ENCODE measurements at regions not wholly inside any gene's neighbourhood (a gene's known extent, or its start where the extent isn't known, plus 50 kb on each side); places are given as distances from the start of the nearest gene placed in this dataset.

DNA sequence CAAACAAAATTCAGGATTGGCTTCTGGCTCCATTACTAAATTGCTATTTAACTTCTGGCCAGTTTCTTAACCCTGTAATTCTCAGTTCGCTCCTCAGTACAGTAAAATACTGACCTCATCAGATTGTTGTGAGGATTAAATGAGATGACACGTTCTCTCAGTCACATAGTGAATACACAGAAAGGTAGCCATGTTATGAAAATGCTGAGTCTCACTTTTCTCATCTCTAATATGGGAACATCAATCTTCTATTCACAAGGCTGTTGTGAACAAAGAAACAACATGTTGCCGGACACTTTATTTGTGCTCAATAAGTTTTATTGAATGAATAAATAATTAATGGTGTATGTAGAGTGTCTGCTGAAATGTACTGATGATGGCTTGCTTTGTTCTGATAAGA is 924.5 kb upstream of the GOT2 start:
- Histone ChIP-seq H3K27me3 (ENCODE audit: control insufficient read depth, insufficient read depth, low read length) (no peaks in the 10 kb centered on the region), H3K4me3 (ENCODE audit: low read depth, low read length) (no peak overlapping the region), H3K36me3 (ENCODE audit: control insufficient read depth, insufficient read depth, low read length) (no peaks in the 10 kb centered on the region)
- TF ChIP-seq, protein P1, sequence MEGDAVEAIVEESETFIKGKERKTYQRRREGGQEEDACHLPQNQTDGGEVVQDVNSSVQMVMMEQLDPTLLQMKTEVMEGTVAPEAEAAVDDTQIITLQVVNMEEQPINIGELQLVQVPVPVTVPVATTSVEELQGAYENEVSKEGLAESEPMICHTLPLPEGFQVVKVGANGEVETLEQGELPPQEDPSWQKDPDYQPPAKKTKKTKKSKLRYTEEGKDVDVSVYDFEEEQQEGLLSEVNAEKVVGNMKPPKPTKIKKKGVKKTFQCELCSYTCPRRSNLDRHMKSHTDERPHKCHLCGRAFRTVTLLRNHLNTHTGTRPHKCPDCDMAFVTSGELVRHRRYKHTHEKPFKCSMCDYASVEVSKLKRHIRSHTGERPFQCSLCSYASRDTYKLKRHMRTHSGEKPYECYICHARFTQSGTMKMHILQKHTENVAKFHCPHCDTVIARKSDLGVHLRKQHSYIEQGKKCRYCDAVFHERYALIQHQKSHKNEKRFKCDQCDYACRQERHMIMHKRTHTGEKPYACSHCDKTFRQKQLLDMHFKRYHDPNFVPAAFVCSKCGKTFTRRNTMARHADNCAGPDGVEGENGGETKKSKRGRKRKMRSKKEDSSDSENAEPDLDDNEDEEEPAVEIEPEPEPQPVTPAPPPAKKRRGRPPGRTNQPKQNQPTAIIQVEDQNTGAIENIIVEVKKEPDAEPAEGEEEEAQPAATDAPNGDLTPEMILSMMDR (IDR thresholded peaks at IDR 0.05; ENCODE audit: insufficient read depth, low read length, severe bottlenecking): no peak
- DNase-seq (ENCODE audit: low read depth): no peak
- FAIRE-seq: no peak

DNA sequence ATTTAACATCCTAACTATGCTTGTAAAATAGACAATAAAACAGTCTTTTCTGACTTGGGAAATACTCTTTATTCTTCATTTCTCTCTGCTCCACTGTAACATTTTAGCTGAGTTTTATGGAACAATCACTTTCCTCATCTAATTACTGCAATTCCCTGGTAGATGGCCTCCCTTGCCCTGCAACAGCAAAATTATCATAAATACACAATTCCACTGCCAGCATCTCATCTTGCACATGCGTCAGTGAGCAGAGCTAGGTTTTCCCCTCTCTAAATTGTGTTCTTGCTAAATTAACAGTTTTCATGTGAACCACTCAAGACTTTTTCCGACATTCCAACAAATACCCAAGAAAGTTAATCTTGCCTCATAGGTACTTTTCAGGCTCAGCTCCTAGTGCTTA is 920.9 kb upstream of the GOT2 start:
- Histone ChIP-seq H3K27me3 (ENCODE audit: control insufficient read depth, insufficient read depth, low read length) (no peaks in the 10 kb centered on the region), H3K36me3 (ENCODE audit: control insufficient read depth, insufficient read depth, low read length) (no peaks in the 10 kb centered on the region), H3K4me3 (ENCODE audit: low read depth, low read length) (no peak overlapping the region)
- no peak for DNase-seq (ENCODE audit: low read depth)
- no peak for FAIRE-seq
- TF ChIP-seq, protein P1 (IDR thresholded peaks at IDR 0.05; ENCODE audit: insufficient read depth, low read length, severe bottlenecking): no peak

DNA sequence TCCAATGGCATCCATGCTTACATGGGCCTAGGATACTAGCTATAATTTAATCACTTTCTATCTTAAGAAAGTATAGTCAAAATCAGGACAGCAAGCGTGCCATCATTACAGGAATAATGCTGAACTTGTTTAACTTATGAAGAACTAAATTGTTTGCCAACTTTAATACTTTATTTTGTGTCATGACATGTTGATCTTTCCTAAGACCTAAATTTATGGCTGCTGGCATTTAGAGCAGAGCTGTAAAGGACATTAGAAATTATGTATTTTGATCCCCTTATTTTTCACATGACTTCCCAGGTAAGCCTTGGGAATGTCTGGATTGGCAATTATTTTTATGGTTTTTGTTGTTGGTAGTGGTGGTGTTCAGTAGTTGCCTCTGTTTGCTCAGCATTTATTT is 920.3 kb upstream of the GOT2 start:
- no peak for FAIRE-seq
- no peaks in the 10 kb centered on the region for H3K36me3 ChIP-seq (ENCODE audit: control insufficient read depth, insufficient read depth, low read length)

DNA sequence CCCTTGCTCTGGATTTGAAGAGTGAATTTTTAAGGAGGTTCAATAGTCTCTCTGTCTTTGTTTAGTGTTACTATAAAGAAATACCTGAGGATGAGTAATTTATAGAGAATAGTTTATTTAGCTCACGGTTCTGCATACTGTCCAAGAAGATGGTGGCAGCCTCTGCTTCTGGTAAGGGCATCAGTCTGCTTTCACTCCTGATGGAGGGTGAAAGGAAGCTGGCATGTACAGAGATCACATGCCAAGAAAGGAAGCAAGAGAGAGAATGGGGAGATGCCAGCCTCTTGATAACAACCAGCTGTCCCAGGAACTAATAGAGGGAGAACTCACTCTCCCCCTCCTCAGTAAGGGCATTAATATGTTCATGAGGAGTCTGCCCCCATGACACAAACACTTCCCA is 917.5 kb upstream of the GOT2 start:
- DNase-seq (ENCODE audit: low read depth): no peak
- TF ChIP-seq, protein P1 (IDR thresholded peaks at IDR 0.05; ENCODE audit: insufficient read depth, low read length, severe bottlenecking): no peak
- H3K36me3 ChIP-seq (ENCODE audit: control insufficient read depth, insufficient read depth, low read length): no peaks in the 10 kb centered on the region
- FAIRE-seq: no peak
- H3K4me3 ChIP-seq (ENCODE audit: low read depth, low read length): no peak overlapping the region
- H3K27me3 ChIP-seq (ENCODE audit: control insufficient read depth, insufficient read depth, low read length): no peaks in the 10 kb centered on the region

More for the DNA sequence above, 920.3 kb upstream of the GOT2 start:
- no peak for DNase-seq (ENCODE audit: low read depth)
- H3K4me3 ChIP-seq (ENCODE audit: low read depth, low read length): no peak overlapping the region
- TF ChIP-seq, protein P1 (IDR thresholded peaks at IDR 0.05; ENCODE audit: insufficient read depth, low read length, severe bottlenecking): no peak
- no peaks in the 10 kb centered on the region for H3K27me3 ChIP-seq (ENCODE audit: control insufficient read depth, insufficient read depth, low read length)

DNA sequence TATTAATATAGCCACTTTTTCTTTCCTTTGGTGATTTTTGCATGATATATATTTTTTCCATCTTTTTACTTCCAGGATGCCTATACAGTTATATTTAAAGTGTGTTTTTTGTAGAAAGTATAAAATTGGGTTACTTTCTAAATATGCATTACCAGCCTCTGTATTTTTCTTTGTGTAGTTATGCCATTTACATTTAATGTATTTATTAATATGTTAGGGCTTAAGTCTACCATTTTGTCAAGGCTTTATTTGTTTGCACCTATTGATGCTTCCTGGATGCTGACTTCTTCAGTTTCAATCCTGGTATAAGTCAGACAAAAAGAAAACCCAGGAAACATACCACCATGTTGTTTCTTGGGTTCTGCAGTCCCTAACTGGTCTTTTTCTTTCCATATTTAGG is 911.1 kb upstream of the GOT2 start:
- TF ChIP-seq, protein P1 (IDR thresholded peaks at IDR 0.05; ENCODE audit: insufficient read depth, low read length, severe bottlenecking): no peak
- Histone ChIP-seq H3K4me3 (ENCODE audit: low read depth, low read length) (no peak overlapping the region), H3K36me3 (ENCODE audit: control insufficient read depth, insufficient read depth, low read length) (no peaks in the 10 kb centered on the region), H3K27me3 (ENCODE audit: control insufficient read depth, insufficient read depth, low read length) (no peaks in the 10 kb centered on the region)
- FAIRE-seq (no peak), DNase-seq (ENCODE audit: low read depth) (no peak)

DNA sequence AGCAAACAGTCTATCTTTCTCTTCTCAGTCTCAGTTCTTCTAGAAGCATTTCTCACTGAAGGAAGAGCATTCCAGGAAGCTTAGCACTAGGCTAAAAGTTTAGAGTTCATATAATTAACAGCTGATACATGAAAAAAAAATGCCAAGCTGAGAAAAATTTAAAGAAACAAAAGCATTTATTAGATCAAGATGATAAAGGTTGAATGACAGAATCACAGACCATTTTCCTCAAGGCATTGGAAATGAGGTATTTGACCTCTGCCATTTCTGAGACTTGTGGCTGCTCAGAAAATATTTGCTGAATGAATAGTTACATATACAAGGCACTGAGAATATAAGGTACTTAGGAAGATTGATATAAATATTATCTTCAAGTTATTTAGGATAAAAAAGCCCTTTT is 901.6 kb upstream of the GOT2 start:
- Histone ChIP-seq H3K4me3 (ENCODE audit: low read depth, low read length) (no peak overlapping the region), H3K36me3 (ENCODE audit: control insufficient read depth, insufficient read depth, low read length) (no peaks in the 10 kb centered on the region), H3K27me3 (ENCODE audit: control insufficient read depth, insufficient read depth, low read length) (no peaks in the 10 kb centered on the region)
- FAIRE-seq (no peak), DNase-seq (ENCODE audit: low read depth) (no peak)
- TF ChIP-seq, protein P1 (IDR thresholded peaks at IDR 0.05; ENCODE audit: insufficient read depth, low read length, severe bottlenecking): no peak

All from bronchial epithelial cell (primary cell).